ENCODE measurements at regions not wholly inside any gene's neighbourhood (a gene's known extent, or its start where the extent isn't known, plus 50 kb on each side); places are given as distances from the start of the nearest gene placed in this dataset.
"Not testable (repeated sequence)": the region's sequence is repeated elsewhere in the genome, so short reads cannot be mapped to it uniquely, and the experiment has no call there.

GRCh38 chr21:19197950-19198349 is 794.4 kb upstream of the TMPRSS15 start:
- H3K4me3 ChIP-seq (ENCODE audit: low read depth, low read length), result no peak overlapping the region
- no peak for DNase-seq (ENCODE audit: low read depth)
- no peak for TF ChIP-seq CTCF (conservative IDR thresholded peaks at IDR 0.05; ENCODE audit: low read depth, low read length)

- no peak for DNase-seq (ENCODE audit: low read depth)
- TF ChIP-seq CTCF (conservative IDR thresholded peaks at IDR 0.05; ENCODE audit: low read depth, low read length), result no peak
- no peak overlapping the region for H3K4me3 ChIP-seq (ENCODE audit: low read depth, low read length)
Observed at GRCh38 chr21:19198801-19199200, 795.2 kb upstream of the TMPRSS15 start.

GRCh38 chr21:19218163-19218562 is 814.6 kb upstream of the TMPRSS15 start:
- no peak overlapping the region for H3K4me3 ChIP-seq (ENCODE audit: low read depth, low read length)
- no peak for DNase-seq (ENCODE audit: low read depth)
- no peak for TF ChIP-seq CTCF (conservative IDR thresholded peaks at IDR 0.05; ENCODE audit: low read depth, low read length)

GRCh38 chr21:19224090-19224489 is 820.5 kb upstream of the TMPRSS15 start:
- no peak for DNase-seq (ENCODE audit: low read depth)
- no peak for TF ChIP-seq CTCF (conservative IDR thresholded peaks at IDR 0.05; ENCODE audit: low read depth, low read length)
- H3K4me3 ChIP-seq (ENCODE audit: low read depth, low read length), result no peak overlapping the region

GRCh38 chr21:19228226-19228625 is 824.6 kb upstream of the TMPRSS15 start:
- DNase-seq (ENCODE audit: low read depth), result no peak
- no peak for TF ChIP-seq CTCF (conservative IDR thresholded peaks at IDR 0.05; ENCODE audit: low read depth, low read length)
- no peak overlapping the region for H3K4me3 ChIP-seq (ENCODE audit: low read depth, low read length)

GRCh38 chr21:19233841-19234240 is 830.3 kb upstream of the TMPRSS15 start:
- not testable (repeated sequence) for H3K4me3 ChIP-seq (ENCODE audit: low read depth, low read length); DNase-seq (ENCODE audit: low read depth)

GRCh38 chr21:19236209-19236608 is 832.6 kb upstream of the TMPRSS15 start:
- H3K4me3 ChIP-seq (ENCODE audit: low read depth, low read length), result no peak overlapping the region
- no peak for TF ChIP-seq CTCF (conservative IDR thresholded peaks at IDR 0.05; ENCODE audit: low read depth, low read length)
- DNase-seq (ENCODE audit: low read depth), result no peak

- DNase-seq (ENCODE audit: low read depth), result no peak
- no peak overlapping the region for H3K4me3 ChIP-seq (ENCODE audit: low read depth, low read length)
- no peak for TF ChIP-seq CTCF (conservative IDR thresholded peaks at IDR 0.05; ENCODE audit: low read depth, low read length)
Observed at GRCh38 chr21:19237608-19238007, 834.0 kb upstream of the TMPRSS15 start.
